PC-9 (cell line): ENCODE measurements at regions not wholly inside any gene's neighbourhood (a gene's known extent, or its start where the extent isn't known, plus 50 kb on each side); places are given as distances from the start of the nearest gene placed in this dataset.

Experiments
- BruUV-seq: library from RNA; stranded (reverse); fragments of 400-500 nt; replicated peaks from 2 replicates; lab custom pipeline; 2021; lab: Mats Ljungman, UMichigan
- CTCF ChIA-PET: fragments of 300-600 bp; sonication (Branson Sonifier 250); formaldehyde crosslinking; loops from one replicate; lab custom pipeline; 2022; ENCODE audit warnings: antibody characterized with exemption; lab: Charles Lee
- POLR2A ChIA-PET: fragments of 300-600 bp; sonication (Branson Sonifier 250); formaldehyde crosslinking; loops from one replicate; lab custom pipeline; 2022; ENCODE audit warnings: antibody characterized with exemption; ENCODE audit not compliant: unreplicated experiment; lab: Charles Lee
- DNase-seq, 2 experiments: peaks; one replicate each; pipeline versions ENCODE4 v3.0.0 to v3.0.0-alpha.2; 2015 to 2022; ENCODE audit warnings: mixed read lengths in 1 of 2
- H2AFZ ChIP-seq: fragments of 200-600 bp; sonication (generic); 2 replicates; pipeline ENCODE4 v1.8.1; 2017; ENCODE audit warnings: antibody characterized with exemption
- H3F3A ChIP-seq: fragments of 200-600 bp; sonication (generic); 2 replicates; pipeline ENCODE4 v1.8.1; 2017; ENCODE audit warnings: antibody characterized with exemption, mild to moderate bottlenecking, low read depth; ENCODE audit not compliant: insufficient read depth
- H3K27ac ChIP-seq: fragments of 200-600 bp; sonication (generic); 2 replicates; pipeline ENCODE4 v1.6.1; 2016; ENCODE audit warnings: mixed run types
- H3K27me3 ChIP-seq: fragments of 200-600 bp; sonication (generic); 2 replicates; pipeline ENCODE4 v1.6.1; 2016; ENCODE audit warnings: low read depth, mixed run types; ENCODE audit not compliant: insufficient read depth
- H3K36me3 ChIP-seq: fragments of 200-600 bp; sonication (generic); 2 replicates; pipeline ENCODE4 v1.6.1; 2016; ENCODE audit warnings: low read depth, mixed run types
- H3K4me1 ChIP-seq: fragments of 200-600 bp; sonication (generic); replicated peaks from 2 replicates; pipeline ENCODE4 v1.6.1; 2016; ENCODE audit warnings: mixed run types; ENCODE audit not compliant: insufficient read depth
- H3K4me2 ChIP-seq: fragments of 200-600 bp; sonication (generic); 2 replicates; pipeline ENCODE4 v1.6.1; 2017; ENCODE audit warnings: mixed run types
- H3K4me3 ChIP-seq: fragments of 200-600 bp; sonication (generic); 2 replicates; pipeline ENCODE4 v1.6.1; 2016; ENCODE audit warnings: mixed run types
- H3K79me2 ChIP-seq: fragments of 200-600 bp; sonication (generic); 2 replicates; pipeline ENCODE4 v1.6.1; 2017; ENCODE audit warnings: low read depth, mixed run types
- H3K9me2 ChIP-seq: fragments of 200-600 bp; sonication (generic); 2 replicates; pipeline ENCODE4 v1.8.1; 2017; ENCODE audit warnings: mild to moderate bottlenecking; ENCODE audit not compliant: insufficient read depth
- H3K9me3 ChIP-seq: fragments of 200-600 bp; sonication (generic); 2 replicates; pipeline ENCODE4 v1.8.1; 2016; ENCODE audit warnings: low read depth; ENCODE audit not compliant: insufficient read depth
- H4K20me1 ChIP-seq: fragments of 200-600 bp; sonication (generic); 2 replicates; pipeline ENCODE4 v1.8.1; 2017; ENCODE audit not compliant: insufficient read depth
- CTCF ChIP-seq: fragments of 200-600 bp; sonication (generic); conservative IDR thresholded peaks from 2 replicates; pipeline ENCODE4 v1.6.1; 2017; ENCODE audit warnings: mixed run types, antibody characterized with exemption, mild to moderate bottlenecking, moderate library complexity
- EZH2 ChIP-seq: fragments of 200-600 bp; sonication (generic); IDR thresholded peaks from 2 replicates; pipeline ENCODE4 v1.8.0; 2017; ENCODE audit warnings: antibody characterized with exemption, low read depth
- intact Hi-C: fragments of 100-400 bp; cut with micrococcal nuclease; formaldehyde crosslinking; loops from one replicate; pipeline ENCODE4 v1.10.0; 2022; ENCODE audit not compliant: unreplicated experiment

DNA sequence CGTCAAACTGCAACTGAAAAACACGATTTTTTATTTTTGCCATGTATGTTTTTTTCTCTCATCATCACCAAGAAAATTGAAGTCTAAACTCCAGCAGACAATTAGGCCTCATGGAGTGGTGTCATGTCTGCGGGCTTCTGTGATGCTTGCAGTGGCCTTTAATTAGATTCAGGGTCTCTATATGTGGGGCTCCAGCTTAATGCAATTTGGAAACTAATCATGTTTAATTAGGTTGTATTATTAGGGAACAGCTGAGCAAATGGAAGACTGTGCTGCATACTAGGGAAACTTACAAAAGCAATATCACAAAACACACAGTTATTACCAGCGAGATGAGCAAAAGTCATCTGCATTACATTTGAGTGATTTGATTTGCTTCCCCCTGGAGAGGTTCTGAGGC, 132.9 kb upstream of the PMEPA1 start:
- BruUV-seq: no TSS peak
- Histone ChIP-seq H3K9me2 (no peaks in the 10 kb centered on the region), H3K79me2 (no peaks in the 10 kb centered on the region), H3K36me3 (no peaks in the 10 kb centered on the region), H3K27ac (no peak overlapping the region), H3K4me1 (no peaks in the 10 kb centered on the region), H4K20me1 (no peaks in the 10 kb centered on the region), H2AFZ (no peak overlapping the region), H3K4me3 (no peak overlapping the region), H3K9me3 (no peaks in the 10 kb centered on the region), H3K4me2 (no peak overlapping the region), H3K27me3 (no peaks in the 10 kb centered on the region), H3F3A (no peaks in the 10 kb centered on the region)
- no peak for DNase-seq
- POLR2A ChIA-PET: no interaction called here
- TF ChIP-seq EZH2: no peak
- no peak for TF ChIP-seq CTCF
- intact Hi-C loops: no loop called here
- CTCF ChIA-PET: no interaction called here

DNA sequence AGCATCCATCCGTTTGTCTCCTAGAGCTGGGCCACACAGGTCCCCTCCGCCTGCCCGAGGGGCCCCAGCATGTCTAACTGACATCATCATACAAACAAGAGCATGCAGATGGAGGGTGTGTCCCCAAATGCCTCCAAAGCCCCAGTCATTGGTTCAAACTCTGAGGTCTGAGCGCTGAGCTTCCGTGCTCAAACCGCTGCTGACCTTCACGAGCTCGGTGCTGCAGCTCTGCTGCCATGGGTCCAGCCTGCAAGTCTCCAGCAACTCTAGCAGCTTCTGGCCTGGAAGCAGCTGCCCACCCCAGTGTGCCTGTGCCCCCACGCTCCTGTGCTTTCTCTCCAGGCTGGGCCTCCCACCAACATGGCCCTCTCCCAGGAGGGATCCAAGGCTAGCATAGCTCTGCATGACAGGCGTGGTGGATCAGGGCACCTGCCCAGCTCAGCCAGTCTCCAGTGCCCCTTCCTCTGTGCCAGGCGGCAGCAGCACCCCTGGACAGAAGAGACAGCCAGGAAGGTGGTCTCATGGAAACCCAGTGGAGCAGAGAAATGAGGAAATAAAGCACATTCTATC, 131.6 kb upstream of the PMEPA1 start:
- H3K27me3 ChIP-seq: no peaks in the 10 kb centered on the region
- POLR2A ChIA-PET: no interaction called here

DNA sequence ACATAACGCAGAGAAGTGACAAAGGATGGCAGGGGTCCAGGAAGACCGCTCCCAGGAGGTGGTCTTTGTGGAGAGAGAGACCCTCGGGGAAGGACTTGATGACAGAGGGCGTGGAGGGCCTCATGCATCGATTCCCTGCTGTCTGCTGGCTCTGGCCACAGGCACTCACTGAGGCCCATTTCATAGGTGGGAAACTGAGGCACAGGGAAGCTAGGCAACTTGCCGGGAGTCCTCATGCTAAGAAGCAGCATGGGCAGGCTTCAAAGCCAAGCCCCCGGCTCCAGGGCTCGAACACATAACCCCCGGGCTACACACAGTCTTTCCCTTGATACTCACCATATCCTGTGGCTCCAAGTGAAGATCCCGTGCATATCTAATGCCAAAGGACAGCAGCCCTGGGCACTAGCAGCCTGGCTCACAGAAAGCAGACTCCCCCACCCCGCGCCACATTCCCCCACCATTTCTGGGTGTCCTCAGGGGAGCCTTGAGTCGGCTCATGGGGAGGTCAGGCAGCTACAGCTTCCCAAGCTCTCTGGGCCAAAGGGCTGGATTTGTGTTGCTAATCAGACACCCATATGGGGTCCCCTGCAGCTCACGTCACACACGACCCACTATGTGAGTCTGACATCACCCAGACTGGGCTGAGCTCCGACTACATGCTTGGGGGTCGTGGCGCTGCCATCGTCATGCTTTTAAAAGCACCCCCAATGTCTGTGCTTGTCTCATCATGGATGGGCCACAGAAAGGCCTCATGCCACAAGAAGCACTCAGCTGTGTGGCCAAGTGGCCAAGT, 130.9 kb upstream of the PMEPA1 start:
- DNase-seq: no peak
- Histone ChIP-seq H4K20me1 (no peaks in the 10 kb centered on the region), H3K9me3 (no peaks in the 10 kb centered on the region), H3K36me3 (no peaks in the 10 kb centered on the region), H3K4me2 (no peak overlapping the region), H3K4me3 (no peak overlapping the region), H3K79me2 (no peaks in the 10 kb centered on the region), H3F3A (no peaks in the 10 kb centered on the region), H3K4me1 (no peaks in the 10 kb centered on the region), H2AFZ (no peak overlapping the region), H3K27me3 (no peaks in the 10 kb centered on the region), H3K27ac (no peak overlapping the region), H3K9me2 (no peaks in the 10 kb centered on the region)
- ChIA-PET POLR2A (interaction anchor here (0.7 kb wide), 2 partner anchors 48 to 178 kb away, joined by 3 read pairs; no protein-coding TSS in a partner anchor), CTCF (no interaction called here)
- no TSS peak for BruUV-seq
- intact Hi-C loops: no loop called here
- TF ChIP-seq EZH2 (no peak), CTCF (no peak)

More for the DNA sequence above, 131.6 kb upstream of the PMEPA1 start:
- Histone ChIP-seq H2AFZ (no peak overlapping the region), H3K9me2 (no peaks in the 10 kb centered on the region), H3K4me1 (no peaks in the 10 kb centered on the region), H3K9me3 (no peaks in the 10 kb centered on the region), H3K79me2 (no peaks in the 10 kb centered on the region), H3F3A (no peaks in the 10 kb centered on the region), H3K36me3 (no peaks in the 10 kb centered on the region), H3K4me2 (no peak overlapping the region), H3K4me3 (no peak overlapping the region), H4K20me1 (no peaks in the 10 kb centered on the region), H3K27ac (no peak overlapping the region)
- DNase-seq: no peak
- no TSS peak for BruUV-seq
- TF ChIP-seq CTCF (no peak), EZH2 (no peak)
- intact Hi-C loops: no loop called here
- CTCF ChIA-PET: no interaction called here
